Inferior parietal cortex (tissue), 1 donor: ENCODE measurements at regions not wholly inside any gene's neighbourhood (a gene's known extent, or its start where the extent isn't known, plus 50 kb on each side); places are given as distances from the start of the nearest gene placed in this dataset.
"Not testable (repeated sequence)": the region's sequence is repeated elsewhere in the genome, so short reads cannot be mapped to it uniquely, and the experiment has no call there.

Experiments used
- DNase-seq: peaks from one replicate; pipeline ENCODE4 v3.0.0-alpha.2; 2016; ENCODE audit errors: extremely low spot score

DNA sequence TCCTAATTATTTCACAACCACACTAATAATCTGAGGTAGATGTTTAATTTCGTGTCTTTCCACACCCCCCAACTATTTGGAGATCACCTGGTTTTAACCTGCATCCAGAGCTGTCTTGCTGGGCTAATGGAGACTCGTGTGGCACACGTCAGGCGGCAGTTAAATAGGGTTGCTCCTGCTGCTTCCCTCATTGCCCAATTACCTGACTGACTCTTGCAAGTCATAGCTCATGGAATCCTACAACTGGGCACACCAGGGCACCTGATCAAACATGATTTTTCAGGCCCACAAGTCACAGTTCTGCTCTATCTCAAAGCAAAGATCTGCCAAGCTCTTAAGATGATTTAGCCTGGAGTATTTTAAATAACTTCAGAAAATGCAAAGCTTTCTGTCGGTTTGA, 1430.4 kb upstream of the ACVR2A start:
- no peak for DNase-seq

DNA sequence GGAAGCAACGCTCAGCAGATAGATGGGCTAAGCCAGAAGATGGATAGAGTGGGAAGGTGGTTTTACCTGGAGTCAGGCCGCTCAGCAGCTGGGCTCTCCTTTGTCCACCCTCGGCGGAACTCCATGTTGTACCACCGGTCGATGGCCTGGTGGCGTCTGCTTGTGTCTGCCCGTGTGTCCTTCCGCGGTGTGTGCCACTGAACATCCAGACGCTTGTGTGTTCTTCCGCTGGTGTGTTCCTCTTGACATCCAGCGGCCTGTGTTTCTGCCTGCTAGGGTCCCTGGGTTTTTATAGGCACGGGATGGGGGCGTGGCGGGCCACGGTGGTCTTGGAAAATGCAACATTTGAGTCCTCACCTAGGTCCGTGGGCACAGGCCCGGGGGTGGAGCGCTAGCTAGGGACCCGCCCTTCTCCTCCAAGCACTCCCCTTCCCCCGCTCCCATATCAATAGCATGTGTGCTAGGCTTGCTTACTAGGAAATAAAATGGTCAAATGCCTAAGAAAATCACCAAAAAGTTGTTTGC, 1431.7 kb upstream of the ACVR2A start:
- DNase-seq = no peak

DNA sequence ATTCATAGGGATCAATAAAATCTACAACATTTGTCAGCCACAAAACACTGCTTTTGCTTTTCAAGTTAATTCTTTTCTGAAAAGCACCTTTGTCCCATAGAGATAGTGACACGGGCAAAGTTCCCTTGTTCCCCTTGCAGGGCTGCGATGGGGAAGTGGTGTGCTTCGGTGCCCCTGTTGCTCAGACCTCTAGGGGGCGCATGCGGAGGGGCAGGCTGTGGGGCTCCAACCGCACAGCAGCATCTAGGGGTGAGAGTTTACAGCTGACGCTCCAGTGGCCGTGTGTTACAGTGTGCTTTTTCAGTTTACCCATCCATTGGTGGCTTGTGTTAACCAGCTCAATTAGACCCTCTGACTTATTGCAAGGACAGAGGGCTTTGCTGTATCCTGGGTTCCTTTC, 1432.2 kb upstream of the ACVR2A start:
- DNase-seq = no peak

DNA sequence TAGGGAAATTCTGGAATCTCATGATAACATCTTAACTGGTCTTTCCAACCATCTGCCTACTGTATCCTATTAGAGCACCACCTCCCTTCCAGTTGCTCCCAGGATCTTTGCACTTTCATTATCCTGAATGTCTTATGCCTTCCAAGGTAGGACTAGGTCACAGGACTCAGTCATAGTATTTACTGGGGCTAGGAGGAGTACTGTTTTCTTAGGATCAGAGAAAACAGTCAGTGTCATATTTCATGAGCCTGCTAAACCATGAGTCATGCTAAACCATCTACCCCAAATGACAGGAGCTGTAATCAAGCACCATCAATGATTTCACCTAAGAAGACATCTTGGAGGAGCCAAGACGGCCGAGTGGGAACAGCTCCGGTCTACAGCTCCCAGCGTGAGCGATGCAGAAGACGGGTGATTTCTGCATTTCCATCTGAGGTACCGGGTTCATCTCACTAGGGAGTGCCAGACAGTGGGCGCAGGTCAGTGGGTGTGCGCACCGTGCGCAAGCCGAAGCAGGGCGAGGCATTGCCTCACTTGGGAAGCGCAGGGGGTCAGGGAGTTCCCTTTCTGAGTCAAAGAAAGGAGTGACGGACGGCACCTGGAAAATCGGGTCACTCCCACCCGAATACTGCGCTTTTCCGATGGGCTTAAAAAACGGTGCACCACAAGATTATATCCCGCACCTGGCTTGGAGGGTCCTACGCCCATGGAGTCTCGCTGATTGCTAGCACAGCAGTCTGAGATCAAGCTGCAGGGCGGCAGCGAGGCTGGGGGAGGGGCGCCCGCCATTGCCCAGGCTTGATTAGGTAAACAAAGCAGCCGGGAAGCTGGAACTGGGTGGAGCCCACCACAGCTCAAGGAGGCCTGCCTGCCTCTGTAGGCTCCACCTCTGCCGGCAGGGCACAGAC, 1439.2 kb upstream of the ACVR2A start:
- not testable (repeated sequence) for DNase-seq

DNA sequence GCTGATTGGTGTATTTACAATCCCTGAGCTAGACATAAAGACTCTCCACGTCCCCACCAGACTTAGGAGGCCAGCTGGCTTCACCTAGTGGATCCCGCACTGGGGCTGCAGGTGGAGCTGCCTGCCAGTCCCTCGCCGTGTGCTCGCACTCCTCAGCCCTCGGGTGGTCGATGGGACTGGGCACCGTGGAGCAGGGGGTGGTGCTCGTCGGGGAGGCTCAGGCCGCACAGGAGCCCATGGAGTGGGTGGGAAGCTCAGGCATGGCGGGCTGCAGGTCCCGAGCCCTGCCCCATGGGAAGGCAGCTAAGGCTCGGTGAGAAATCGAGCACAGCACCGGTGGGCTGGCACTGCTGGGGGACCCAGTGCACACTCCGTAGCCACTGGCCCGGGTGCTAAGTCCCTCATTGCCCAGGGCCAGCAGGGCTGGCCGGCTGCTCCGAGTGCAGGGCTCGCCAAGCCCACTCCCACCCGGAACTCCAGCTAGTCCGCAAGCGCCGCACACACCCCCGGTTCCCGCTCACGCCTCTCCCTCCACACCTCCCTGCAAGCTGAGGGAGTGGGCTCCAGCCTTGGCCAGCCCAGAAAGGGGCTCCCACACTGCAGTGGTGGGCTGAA, 1441.2 kb upstream of the ACVR2A start:
- DNase-seq = not testable (repeated sequence)

DNA sequence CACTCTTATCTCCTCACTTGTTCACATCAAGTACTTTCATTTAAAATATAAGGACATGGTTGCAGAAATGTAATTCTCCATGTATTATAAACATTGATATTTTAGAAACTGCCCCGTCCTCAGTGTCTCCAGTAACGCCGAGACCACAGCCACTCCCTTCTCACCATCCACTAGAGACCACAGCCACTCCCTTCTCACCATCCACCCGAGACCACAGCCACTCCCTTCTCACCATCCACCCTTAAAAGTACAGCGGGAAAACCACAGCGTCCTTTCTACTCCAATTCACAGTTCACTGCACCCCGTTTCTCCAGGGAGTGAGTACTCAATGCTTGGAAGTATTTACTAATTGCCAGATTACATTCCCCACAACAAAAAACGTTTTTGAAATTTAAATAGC, 1452.2 kb upstream of the ACVR2A start:
- DNase-seq = no peak

DNA sequence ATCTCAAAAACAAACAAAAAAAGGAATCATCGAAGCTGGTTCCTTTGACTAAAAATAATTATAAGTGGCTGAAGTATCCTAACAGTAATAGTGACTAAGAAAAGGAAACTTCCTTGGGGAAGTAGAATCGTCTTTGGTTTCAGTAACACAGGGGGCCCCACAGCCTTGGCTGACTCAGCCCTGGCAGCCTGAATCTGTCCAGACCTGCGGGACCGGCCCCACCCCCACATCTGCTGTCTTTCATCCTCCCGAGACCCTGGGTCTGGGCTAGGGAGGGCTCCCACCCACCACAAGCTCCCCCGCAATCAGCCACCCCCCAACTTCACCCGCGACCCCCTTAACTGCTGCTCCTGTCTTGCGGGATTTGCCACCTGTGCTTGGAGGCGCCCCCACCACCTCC, 1452.6 kb upstream of the ACVR2A start:
- no peak for DNase-seq

DNA sequence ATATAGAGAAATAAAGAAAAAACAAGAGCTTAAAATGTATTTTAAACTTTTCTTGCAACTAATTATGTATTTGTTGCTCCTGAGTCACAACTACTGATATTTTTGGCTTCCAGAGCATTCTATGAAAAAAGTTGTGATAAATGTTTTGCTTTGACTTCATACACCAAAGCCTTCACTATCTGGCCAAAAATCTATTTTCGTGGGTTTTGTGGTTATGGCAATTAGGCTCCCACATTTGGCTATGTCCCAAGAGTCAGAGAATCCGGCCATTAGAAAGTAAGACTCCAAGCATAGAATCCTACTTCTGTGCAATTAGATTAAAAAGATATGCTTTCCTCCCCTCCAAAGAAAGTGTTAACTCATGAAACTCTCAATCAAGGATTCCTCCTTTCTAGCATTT, 1456.1 kb upstream of the ACVR2A start:
- DNase-seq = no peak

DNA sequence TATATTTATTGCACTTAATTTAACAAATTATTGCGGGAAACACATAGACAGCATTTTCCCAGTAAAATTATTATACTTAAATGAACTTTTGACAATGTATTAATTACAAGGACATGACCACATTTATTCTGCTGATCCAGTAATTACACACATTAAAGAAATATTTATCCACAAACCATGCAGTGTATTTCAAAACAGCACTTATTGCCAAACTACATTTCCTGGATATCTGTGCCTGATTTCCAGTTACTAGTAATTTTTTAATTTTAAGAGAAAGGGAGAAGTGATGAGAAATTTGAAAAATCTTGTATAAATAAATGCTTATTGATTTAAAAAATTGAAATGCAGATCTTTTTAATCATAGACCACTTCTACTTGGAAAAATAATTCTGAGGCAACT, 1458.7 kb upstream of the ACVR2A start:
- no peak for DNase-seq

DNA sequence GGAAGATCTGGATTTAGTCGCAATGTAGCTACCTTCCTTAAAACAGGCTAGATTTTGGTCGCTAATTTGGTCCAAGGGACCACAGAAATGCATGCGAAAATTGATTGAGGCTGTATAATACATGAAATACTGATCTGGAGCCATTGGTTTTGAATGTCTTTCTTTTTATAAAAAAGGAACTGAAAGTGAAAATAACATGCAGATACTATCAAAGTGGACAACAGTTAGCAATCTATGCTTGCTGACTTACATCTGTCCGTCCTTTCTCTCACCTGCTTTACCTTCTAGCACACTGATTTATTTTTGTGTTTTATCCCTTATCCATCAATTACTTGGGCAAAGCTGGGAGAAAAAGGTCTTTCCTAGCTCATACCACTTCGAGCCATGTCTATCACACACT, 1459.8 kb upstream of the ACVR2A start:
- DNase-seq = no peak

DNA sequence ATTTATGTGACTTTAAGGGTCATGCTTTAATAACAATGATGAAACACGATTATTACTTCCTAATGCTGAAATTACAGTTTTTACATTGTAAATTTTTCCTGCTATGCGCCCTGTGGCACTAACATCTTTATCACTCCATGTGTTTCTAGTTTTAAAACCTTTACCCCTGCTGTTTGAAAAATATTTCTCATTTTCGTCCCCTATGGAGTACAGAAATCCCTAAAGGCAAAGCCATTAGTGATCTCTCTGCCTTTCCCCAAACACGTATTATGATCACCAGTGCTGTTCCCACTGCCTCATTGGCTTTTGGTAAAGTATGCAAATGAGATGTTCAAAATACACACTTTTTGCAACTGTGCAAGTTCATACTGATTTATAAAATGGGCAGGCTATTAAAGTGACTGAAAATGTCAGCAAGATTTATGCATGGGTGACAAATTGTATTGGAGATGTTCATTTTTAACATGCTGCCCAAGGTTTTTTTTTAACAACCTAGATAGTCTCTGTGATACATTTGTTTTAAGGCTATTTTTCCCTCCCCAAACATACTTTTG, 1468.2 kb upstream of the ACVR2A start:
- DNase-seq = no peak

DNA sequence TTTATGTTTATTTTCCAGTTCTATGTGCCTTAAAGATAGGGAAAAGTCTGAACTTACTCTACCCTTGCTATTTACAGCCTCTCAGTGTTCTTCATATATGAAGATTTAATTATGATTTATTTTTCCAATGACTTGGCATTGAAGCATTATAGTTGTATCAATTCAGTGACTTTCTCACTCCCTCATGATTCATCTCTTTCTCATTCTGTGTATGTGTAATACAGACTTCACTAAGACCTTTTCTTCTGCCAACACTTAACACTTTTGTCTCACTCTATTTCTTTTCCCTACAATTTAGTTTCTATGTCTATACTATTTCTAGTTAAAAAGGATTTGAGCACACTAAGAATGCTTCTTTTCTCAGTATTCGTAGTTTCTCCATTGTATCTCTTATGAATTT, 1470.3 kb upstream of the ACVR2A start:
- no peak for DNase-seq

DNA sequence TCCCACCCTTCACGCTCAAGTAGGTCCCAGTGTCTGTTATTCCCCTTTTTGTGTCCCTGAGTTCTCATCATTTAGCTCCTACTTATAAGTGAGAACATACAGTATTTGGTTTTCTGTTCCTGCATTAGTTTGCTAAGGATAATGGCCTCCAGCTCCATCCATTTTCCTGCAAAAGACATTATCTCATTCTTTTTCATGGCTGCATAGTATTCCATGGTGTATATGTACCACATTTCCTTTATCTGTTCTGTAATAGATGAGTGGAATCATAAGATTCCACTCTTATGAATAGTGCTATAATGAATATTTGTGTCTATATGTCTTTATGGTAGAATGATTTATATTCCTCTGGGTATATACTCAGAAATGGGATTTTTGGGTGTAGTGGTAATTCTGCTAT, 1473.5 kb upstream of the ACVR2A start:
- not testable (repeated sequence) for DNase-seq

DNA sequence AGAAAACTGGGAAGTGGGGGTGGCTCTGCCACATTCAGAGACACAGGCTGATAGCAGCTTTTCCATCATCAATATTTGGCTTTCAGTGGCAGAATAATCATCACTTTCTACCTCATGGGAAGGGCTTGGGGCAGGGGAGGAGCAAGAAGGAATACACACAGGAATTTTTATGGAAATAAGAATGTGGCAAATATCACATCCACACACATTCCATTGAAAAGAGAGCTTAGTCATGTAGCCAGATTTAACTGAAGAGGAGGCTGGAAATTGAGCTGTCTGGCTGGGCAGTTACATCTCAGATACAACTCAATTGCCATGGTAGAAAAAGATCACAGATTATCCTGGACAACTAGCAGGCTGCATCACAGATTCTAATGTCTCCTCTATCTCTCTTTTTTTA, 1474.0 kb upstream of the ACVR2A start:
- peak; percentile 18 for DNase-seq

DNA sequence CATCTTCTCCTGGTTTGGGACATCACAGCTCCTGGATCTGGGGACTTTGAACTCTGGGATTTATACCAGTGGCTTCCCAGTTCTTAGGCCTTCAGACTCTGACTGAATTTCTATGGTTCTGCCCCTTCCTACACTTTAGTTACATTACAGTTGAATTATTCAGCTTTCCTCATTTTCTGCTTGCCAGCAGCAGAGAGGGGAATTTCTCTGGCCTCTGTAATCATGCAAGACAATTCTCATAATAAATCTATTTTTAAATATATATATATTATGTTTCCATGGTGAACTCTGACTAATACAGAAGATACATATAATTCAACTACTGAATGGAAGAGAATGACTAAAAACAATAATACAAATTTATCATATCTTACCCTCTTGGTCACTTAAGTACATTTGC, 1478.6 kb upstream of the ACVR2A start:
- DNase-seq = no peak

DNA sequence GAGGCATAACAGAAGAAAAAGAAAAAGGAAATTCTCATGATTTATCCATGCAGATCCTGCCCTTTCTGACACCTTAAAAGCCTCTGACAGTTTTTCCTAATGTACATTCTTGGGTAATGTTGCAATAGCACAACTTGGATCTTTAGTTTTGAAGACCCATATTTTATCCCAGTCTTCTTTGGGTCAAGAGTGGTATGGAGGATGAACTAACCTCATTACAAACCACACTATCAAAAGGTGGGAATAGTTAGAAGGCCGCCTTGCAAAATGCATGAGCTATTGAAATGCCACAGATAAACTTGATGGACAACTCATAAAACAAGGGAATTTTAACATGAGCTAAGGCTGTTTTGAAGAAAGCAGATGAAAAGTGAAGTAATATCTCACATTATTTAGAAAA, 1479.8 kb upstream of the ACVR2A start:
- DNase-seq = no peak

DNA sequence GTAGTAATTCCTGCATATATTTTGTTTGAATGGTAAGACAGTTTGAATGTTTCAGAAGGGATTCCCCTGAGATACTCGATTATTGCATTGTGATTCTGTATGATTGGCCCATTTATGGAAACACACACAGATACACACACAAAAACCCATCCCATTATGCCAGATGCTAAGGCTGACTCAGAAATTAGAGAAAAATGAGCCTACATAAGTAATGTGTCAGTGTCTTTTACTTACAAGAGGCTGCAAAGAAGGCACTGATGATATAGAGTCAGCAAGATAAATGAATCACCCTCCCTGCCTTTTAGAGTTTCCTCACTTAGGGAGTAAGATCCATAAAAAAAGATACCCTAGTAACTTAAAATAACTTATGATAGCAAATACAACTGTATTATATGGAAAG, 1481.1 kb upstream of the ACVR2A start:
- DNase-seq = peak; percentile 13

DNA sequence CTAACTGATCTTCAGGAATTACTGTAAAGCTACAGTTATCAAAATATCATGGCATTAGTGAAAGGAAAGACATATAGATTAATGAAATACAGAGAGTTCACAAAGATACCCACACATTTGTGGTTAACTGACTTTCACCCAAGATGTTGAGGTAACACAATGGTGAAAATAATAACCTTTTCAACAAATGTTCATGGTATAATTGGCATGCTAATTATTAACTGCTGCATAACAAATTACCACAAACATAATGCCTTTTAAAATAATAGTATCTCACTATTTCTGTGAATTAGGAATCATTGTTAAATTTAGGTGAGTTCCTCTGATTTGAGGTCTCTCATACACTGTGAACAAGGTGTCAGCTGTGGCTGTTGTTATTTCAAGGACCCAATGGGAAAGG, 1493.1 kb upstream of the ACVR2A start:
- DNase-seq = no peak

DNA sequence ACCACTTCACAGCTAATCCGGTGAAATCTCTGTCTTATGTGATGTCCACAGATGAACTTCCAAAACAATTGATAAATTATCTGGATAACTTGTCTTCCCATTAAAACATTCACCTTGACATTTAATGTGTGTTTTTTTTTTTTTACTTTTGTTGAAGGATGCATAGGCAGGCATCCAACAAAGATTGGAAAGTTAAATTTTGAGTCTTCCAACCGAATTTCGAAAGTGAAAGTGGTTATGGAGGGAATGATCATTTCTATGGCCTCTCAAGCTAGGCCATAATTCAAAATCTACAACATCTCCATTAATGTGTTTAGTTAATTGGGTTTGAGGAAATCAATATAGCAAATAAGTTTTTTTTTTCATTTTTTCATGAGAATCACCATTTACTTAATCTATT, 1495.5 kb upstream of the ACVR2A start:
- no peak for DNase-seq

DNA sequence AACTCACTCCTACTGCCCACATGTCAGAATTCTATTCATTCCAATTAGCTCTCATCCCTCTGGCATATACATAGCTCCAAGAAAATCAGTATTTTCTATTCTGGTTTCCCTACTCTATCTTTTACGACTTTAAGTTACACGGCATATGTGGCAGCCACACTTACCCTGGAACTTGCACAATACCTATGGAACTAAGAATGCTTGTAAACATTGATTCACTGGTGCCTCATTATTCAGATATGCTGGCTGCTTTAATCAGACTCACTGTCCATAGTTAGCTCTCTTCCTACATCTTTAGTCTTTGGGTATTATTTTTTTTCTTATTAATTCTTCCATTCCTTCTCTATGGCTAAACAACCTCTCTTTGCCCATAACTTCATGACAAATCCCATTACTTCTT, 1519.9 kb upstream of the ACVR2A start:
- DNase-seq = no peak

DNA sequence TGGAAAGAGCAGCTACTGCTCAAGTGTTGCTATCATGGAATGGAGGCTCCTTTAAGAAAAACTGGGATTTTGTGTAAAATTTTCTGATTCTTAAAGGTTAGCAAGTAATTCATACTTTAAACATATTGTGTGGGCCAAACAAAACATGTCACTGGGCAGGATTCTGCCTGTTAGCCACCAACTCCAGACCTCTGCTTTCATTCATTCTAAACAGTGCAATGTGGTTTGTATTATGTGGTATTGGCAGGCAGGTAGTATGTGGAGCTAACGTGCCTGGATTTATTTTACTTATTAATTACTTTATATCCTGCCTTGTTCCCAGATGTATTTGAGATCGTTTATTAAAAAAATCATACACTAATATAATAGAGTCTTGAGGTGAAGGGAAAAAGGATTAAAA, 1521.3 kb upstream of the ACVR2A start:
- DNase-seq = no peak

DNA sequence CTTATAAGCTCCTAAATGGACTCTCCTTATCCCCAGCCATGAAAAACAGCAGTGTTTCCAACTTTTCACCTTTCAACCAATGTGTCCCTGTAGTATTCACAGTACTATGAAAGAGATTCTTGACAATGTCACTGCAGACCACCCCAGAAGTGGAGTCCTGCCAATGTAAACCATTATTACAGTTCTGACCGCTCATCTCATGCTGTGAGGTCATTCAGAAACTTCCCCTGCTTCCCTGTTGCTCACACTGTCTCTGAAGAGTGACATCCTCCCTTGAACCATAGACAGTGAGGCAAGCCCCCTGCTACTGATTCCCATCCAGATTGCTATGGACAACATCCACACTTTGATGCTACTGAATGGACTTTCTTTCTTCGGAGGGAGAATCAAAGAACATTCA, 1523.7 kb upstream of the ACVR2A start:
- no peak for DNase-seq

DNA sequence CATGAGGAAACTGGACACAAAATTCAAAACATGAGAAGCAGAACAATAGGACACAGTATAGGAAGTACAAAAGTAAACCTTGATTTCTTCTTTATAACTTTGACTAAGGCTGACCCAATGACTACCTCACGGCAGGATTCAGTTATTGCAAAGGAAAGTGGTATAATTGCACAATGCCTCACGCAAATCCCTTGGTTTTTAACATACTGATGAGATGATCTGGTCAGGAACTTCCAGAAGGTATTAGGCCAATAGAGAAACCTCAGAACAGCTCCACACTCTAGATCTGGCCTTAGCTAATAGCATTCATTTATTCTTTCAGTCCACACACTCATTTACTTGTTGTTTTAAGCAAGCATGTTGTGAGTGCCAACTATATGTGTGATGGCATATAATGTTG, 1526.9 kb upstream of the ACVR2A start:
- DNase-seq = no peak
